ENCODE measurements at regions not wholly inside any gene's neighbourhood (a gene's known extent, or its start where the extent isn't known, plus 50 kb on each side); places are given as distances from the start of the nearest gene placed in this dataset.

GRCh38 chr2:15720561-15721307 lies 129.1 kb downstream of the DDX1 start:
- no peak for DNase-seq

GRCh38 chr2:15721411-15722067 lies 129.9 kb downstream of the DDX1 start:
- no peak for DNase-seq

- DNase-seq: no peak
Measured at GRCh38 chr2:15722980-15723379, 131.3 kb downstream of the DDX1 start.

- no peak for DNase-seq
Measured at GRCh38 chr2:15724235-15724634, 132.6 kb downstream of the DDX1 start.

- DNase-seq: no peak
Measured at GRCh38 chr2:15725101-15725781, 133.6 kb downstream of the DDX1 start.

- no peak for DNase-seq
Measured at GRCh38 chr2:15725782-15726112, 134.1 kb downstream of the DDX1 start.

- no peak for DNase-seq
Measured at GRCh38 chr2:15726321-15727057, 134.8 kb downstream of the DDX1 start.

- no peak for DNase-seq
Measured at GRCh38 chr2:15727396-15728244, 136.0 kb downstream of the DDX1 start.

GRCh38 chr2:15728245-15728938 lies 136.7 kb downstream of the DDX1 start:
- DNase-seq: no peak

GRCh38 chr2:15729001-15729400 lies 137.3 kb downstream of the DDX1 start:
- DNase-seq: no peak

GRCh38 chr2:15729709-15730544 lies 138.3 kb downstream of the DDX1 start:
- DNase-seq: peak; percentile 72

- peak; percentile 75 for DNase-seq
Measured at GRCh38 chr2:15730545-15731212, 139.0 kb downstream of the DDX1 start.

- DNase-seq: no peak
Measured at GRCh38 chr2:15731213-15731888, 139.7 kb downstream of the DDX1 start.

- DNase-seq: no peak
Measured at GRCh38 chr2:15731889-15732271, 140.2 kb downstream of the DDX1 start.

- no peak for DNase-seq
Measured at GRCh38 chr2:15732341-15733077, 140.8 kb downstream of the DDX1 start.

GRCh38 chr2:15733867-15734673 lies 142.4 kb downstream of the DDX1 start:
- DNase-seq: no peak

GRCh38 chr2:15734674-15735483 lies 143.2 kb downstream of the DDX1 start:
- no peak for DNase-seq

Data from COR-L47 (cell line).